Medulla oblongata (tissue), 1 donor: ENCODE measurements at regions not wholly inside any gene's neighbourhood (a gene's known extent, or its start where the extent isn't known, plus 50 kb on each side); places are given as distances from the start of the nearest gene placed in this dataset.
A peak's percentile ranks its signal among the peaks of the same experiment; 100 is the strongest.
"Not testable (repeated sequence)": the region's sequence is repeated elsewhere in the genome, so short reads cannot be mapped to it uniquely, and the experiment has no call there.

Experiments
- DNase-seq: peaks from one replicate; pipeline ENCODE4 v3.0.0-alpha.2; 2015; ENCODE audit errors: extremely low spot score

- DNase-seq, result no peak
Measured at GRCh38 chrX:2640436-2641150, 50.5 kb upstream of the CD99 start.

GRCh38 chrX:2638279-2638678 is 52.8 kb upstream of the CD99 start:
- DNase-seq, result no peak

- DNase-seq, result no peak
Measured at GRCh38 chrX:2635342-2635741, 55.8 kb upstream of the CD99 start.

GRCh38 chrX:2632533-2633504 is 58.3 kb upstream of the CD99 start:
- no peak for DNase-seq

- DNase-seq, result no peak
Measured at GRCh38 chrX:2631743-2632532, 59.2 kb upstream of the CD99 start.

GRCh38 chrX:2630935-2631742 is 60.0 kb upstream of the CD99 start:
- DNase-seq, result not testable (repeated sequence)

- DNase-seq, result peak; percentile 44
Measured at GRCh38 chrX:2630008-2630934, 60.8 kb upstream of the CD99 start.

GRCh38 chrX:2629316-2630007 is 61.6 kb upstream of the CD99 start:
- DNase-seq, result no peak

GRCh38 chrX:2628751-2629315 is 62.3 kb upstream of the CD99 start:
- DNase-seq, result no peak

- DNase-seq, result no peak
Measured at GRCh38 chrX:2627272-2627867, 63.7 kb upstream of the CD99 start.

GRCh38 chrX:2626750-2627149 is 64.3 kb upstream of the CD99 start:
- DNase-seq, result no peak

- DNase-seq, result no peak
Measured at GRCh38 chrX:2620576-2620975, 70.5 kb upstream of the CD99 start.

- DNase-seq, result peak; percentile 44
Measured at GRCh38 chrX:2618516-2618915, 72.6 kb upstream of the CD99 start.

GRCh38 chrX:2614911-2615310 is 76.2 kb upstream of the CD99 start:
- DNase-seq, result peak; percentile 80

GRCh38 chrX:2610246-2611170 is 80.6 kb upstream of the CD99 start:
- DNase-seq, result no peak

- no peak for DNase-seq
Measured at GRCh38 chrX:2609431-2610238, 81.5 kb upstream of the CD99 start.
